Neural cell (in vitro differentiated cells): ENCODE measurements at regions not wholly inside any gene's neighbourhood (a gene's known extent, or its start where the extent isn't known, plus 50 kb on each side); places are given as distances from the start of the nearest gene placed in this dataset.

Source experiments
- EZH2 ChIP-seq: fragments of 200-600, 300-800 bp; shearing (Covaris generic), sonication (generic); IDR thresholded peaks from 2 replicates; pipeline ENCODE4 v1.6.1; 2014; ENCODE audit warnings: antibody characterized with exemption, low read length, borderline replicate concordance, mild to moderate bottlenecking; ENCODE audit not compliant: insufficient read depth, poor library complexity, severe bottlenecking
- MXI1 ChIP-seq: fragments of 450-650 bp; conservative IDR thresholded peaks from 2 replicates; pipeline ENCODE4 v1.6.1; 2014; ENCODE audit warnings: antibody characterized with exemption, mild to moderate bottlenecking; ENCODE audit not compliant: poor library complexity, severe bottlenecking
- POLR2AphosphoS5 ChIP-seq: IDR thresholded peaks from 2 replicates; pipeline ENCODE4 v1.6.1; 2012
- REST ChIP-seq: IDR thresholded peaks from 2 replicates; pipeline ENCODE4 v1.6.1; 2012; ENCODE audit warnings: borderline replicate concordance
- TF ChIP-seq, protein P1 (sequence below): fragments of 450-650 bp; IDR thresholded peaks from 2 replicates; pipeline ENCODE4 v1.5.1; 2014; ENCODE audit warnings: antibody characterized with exemption, mild to moderate bottlenecking, moderate library complexity; ENCODE audit not compliant: poor library complexity, severe bottlenecking

DNA sequence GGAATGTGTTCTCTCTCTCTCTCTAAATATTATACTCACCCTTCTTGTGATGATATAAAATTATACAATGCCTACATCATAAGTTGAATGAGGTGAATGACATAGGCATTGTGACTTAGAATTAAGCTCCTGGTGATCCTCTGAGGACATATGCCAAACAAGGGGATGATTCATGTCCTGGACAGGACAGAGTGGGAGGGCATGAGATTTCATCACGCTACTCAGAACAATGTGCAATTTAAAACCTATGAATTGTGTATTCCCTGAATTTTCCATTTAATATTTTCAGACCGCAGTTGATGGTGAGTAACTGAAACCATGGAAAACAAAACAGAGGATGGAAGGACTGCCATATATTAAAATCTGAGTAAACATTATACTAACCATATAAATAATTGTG, 782.2 kb upstream of the NUDT12 start:
- TF ChIP-seq REST (no peak), MXI1 (no peak), EZH2 (no peak), POLR2AphosphoS5 (no peak)
- TF ChIP-seq, protein P1, sequence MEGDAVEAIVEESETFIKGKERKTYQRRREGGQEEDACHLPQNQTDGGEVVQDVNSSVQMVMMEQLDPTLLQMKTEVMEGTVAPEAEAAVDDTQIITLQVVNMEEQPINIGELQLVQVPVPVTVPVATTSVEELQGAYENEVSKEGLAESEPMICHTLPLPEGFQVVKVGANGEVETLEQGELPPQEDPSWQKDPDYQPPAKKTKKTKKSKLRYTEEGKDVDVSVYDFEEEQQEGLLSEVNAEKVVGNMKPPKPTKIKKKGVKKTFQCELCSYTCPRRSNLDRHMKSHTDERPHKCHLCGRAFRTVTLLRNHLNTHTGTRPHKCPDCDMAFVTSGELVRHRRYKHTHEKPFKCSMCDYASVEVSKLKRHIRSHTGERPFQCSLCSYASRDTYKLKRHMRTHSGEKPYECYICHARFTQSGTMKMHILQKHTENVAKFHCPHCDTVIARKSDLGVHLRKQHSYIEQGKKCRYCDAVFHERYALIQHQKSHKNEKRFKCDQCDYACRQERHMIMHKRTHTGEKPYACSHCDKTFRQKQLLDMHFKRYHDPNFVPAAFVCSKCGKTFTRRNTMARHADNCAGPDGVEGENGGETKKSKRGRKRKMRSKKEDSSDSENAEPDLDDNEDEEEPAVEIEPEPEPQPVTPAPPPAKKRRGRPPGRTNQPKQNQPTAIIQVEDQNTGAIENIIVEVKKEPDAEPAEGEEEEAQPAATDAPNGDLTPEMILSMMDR = no peak
